ENCODE measurements at regions not wholly inside any gene's neighbourhood (a gene's known extent, or its start where the extent isn't known, plus 50 kb on each side); places are given as distances from the start of the nearest gene placed in this dataset.
"Not testable (repeated sequence)": the region's sequence is repeated elsewhere in the genome, so short reads cannot be mapped to it uniquely, and the experiment has no call there.

GRCh38 chr2:122352151-122352550 is 596.7 kb downstream of the TSN start:
- H3K4me1 ChIP-seq (ENCODE audit: control insufficient read depth in 3 of 3, insufficient read depth in 3 of 3, low read length in 3 of 3); H3K27ac ChIP-seq (ENCODE audit: low read depth, low read length); H3K27me3 ChIP-seq (ENCODE audit: control insufficient read depth in 3 of 3, insufficient read depth in 3 of 3, low read length in 3 of 3); H3K4me3 ChIP-seq (ENCODE audit: low read length in 3 of 3); H3K9ac ChIP-seq (ENCODE audit: low read depth in 1 of 3, low read length in 3 of 3); H3K36me3 ChIP-seq (ENCODE audit: control insufficient read depth in 3 of 3, insufficient read depth in 3 of 3, low read length in 3 of 3); H3K9me3 ChIP-seq (ENCODE audit: control insufficient read depth in 3 of 3, low read length in 3 of 3): not testable (repeated sequence)

- H3K27me3 ChIP-seq (ENCODE audit: control insufficient read depth in 3 of 3, insufficient read depth in 3 of 3, low read length in 3 of 3), result no peaks in the 10 kb centered on the region
- no peak overlapping the region for H3K9ac ChIP-seq (ENCODE audit: low read depth in 1 of 3, low read length in 3 of 3)
- no peak overlapping the region for H3K4me3 ChIP-seq (ENCODE audit: low read length in 3 of 3)
- no peak overlapping the region for H3K27ac ChIP-seq (ENCODE audit: low read depth, low read length)
- H3K36me3 ChIP-seq (ENCODE audit: control insufficient read depth in 3 of 3, insufficient read depth in 3 of 3, low read length in 3 of 3), result no peaks in the 10 kb centered on the region
- no peaks in the 10 kb centered on the region for H3K4me1 ChIP-seq (ENCODE audit: control insufficient read depth in 3 of 3, insufficient read depth in 3 of 3, low read length in 3 of 3)
- H3K9me3 ChIP-seq (ENCODE audit: control insufficient read depth in 3 of 3, low read length in 3 of 3), result no peaks in the 10 kb centered on the region
Observed at GRCh38 chr2:122357998-122358397, 602.5 kb downstream of the TSN start.

DNA sequence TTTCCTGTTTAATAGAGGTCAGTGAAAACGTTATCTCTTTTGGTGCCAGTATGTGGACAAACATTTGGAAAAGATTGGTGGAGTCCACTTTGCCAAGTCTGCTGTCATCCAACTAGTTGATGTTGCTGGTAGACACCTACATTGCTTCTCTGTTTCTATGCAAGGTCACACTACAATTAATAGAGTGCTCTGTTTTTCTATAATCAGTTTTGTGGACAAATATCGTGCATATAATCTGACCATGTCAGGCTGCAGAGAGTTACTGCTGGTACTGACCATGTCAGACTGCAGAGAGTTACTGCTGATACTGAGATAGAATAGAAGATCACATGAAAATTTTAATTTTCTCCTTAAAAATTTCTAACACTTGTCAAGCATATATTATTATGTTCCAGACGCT is 603.3 kb downstream of the TSN start:
- Histone ChIP-seq H3K27me3 (ENCODE audit: control insufficient read depth in 3 of 3, insufficient read depth in 3 of 3, low read length in 3 of 3) (no peaks in the 10 kb centered on the region), H3K4me3 (ENCODE audit: low read length in 3 of 3) (no peak overlapping the region), H3K4me1 (ENCODE audit: control insufficient read depth in 3 of 3, insufficient read depth in 3 of 3, low read length in 3 of 3) (no peaks in the 10 kb centered on the region)

GRCh38 chr2:122363885-122364284 is 608.4 kb downstream of the TSN start:
- Histone ChIP-seq H3K9me3 (ENCODE audit: control insufficient read depth in 3 of 3, low read length in 3 of 3) (no peaks in the 10 kb centered on the region), H3K4me3 (ENCODE audit: low read length in 3 of 3) (no peak overlapping the region), H3K4me1 (ENCODE audit: control insufficient read depth in 3 of 3, insufficient read depth in 3 of 3, low read length in 3 of 3) (no peaks in the 10 kb centered on the region), H3K27me3 (ENCODE audit: control insufficient read depth in 3 of 3, insufficient read depth in 3 of 3, low read length in 3 of 3) (no peaks in the 10 kb centered on the region), H3K36me3 (ENCODE audit: control insufficient read depth in 3 of 3, insufficient read depth in 3 of 3, low read length in 3 of 3) (no peaks in the 10 kb centered on the region), H3K27ac (ENCODE audit: low read depth, low read length) (no peak overlapping the region), H3K9ac (ENCODE audit: low read depth in 1 of 3, low read length in 3 of 3) (no peak overlapping the region)

More for the DNA sequence above, 603.3 kb downstream of the TSN start:
- Histone ChIP-seq H3K9ac (ENCODE audit: low read depth in 1 of 3, low read length in 3 of 3) (no peak overlapping the region), H3K9me3 (ENCODE audit: control insufficient read depth in 3 of 3, low read length in 3 of 3) (no peaks in the 10 kb centered on the region), H3K27ac (ENCODE audit: low read depth, low read length) (no peak overlapping the region), H3K36me3 (ENCODE audit: control insufficient read depth in 3 of 3, insufficient read depth in 3 of 3, low read length in 3 of 3) (no peaks in the 10 kb centered on the region)

DNA sequence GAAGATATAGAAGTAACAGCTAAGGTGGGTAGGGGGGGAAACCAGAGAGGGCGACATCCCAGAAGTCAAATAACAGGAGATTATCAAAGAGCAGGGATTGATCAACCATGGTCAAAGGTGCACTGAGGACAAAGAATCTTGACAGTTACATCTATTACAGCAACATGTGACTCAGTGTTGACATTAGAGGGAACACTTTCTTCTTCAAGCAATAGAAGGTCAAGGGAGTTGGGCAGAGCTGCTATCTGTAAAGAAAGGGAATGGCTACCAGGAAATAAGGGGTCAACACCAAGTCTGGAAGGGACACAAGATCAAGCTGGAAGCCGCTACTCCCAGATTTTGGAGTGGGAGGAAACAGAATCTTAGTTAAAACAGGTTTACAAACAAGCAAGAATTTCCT is 611.0 kb downstream of the TSN start:
- H3K36me3 ChIP-seq (ENCODE audit: control insufficient read depth in 3 of 3, insufficient read depth in 3 of 3, low read length in 3 of 3), result no peaks in the 10 kb centered on the region

DNA sequence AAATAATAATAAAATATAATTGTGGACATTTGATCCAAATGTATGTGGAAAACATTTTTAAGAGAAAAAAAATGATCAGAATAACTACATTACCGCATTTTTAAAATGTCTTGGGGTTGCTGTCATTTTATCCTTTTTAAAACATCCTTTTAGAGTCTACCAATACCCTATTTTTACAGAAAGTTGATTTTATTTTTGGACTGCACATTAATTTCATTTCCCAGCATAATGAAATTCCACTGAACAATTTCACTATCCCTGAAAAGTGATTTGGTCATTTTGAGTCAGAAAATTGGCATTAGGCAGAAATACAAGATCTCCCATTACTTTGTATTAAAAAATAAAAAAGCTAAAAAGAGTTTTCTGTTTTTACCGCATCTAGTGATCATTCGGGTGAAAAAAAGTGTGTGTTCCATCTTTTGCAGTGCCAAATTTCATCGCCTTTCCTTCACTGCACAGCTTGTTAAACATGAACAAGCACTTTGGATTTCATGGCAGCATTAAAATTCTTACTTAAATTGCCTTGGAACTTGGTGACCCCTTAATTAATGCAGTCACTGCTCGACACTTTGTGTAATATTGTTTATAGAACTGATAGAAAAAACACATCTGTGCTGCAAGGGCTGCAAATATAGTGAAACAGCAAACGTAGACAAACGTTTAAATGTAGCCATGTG is 611.7 kb downstream of the TSN start:
- Histone ChIP-seq H3K9me3 (ENCODE audit: control insufficient read depth in 3 of 3, low read length in 3 of 3) (no peaks in the 10 kb centered on the region), H3K27me3 (ENCODE audit: control insufficient read depth in 3 of 3, insufficient read depth in 3 of 3, low read length in 3 of 3) (no peaks in the 10 kb centered on the region), H3K27ac (ENCODE audit: low read depth, low read length) (no peak overlapping the region), H3K4me3 (ENCODE audit: low read length in 3 of 3) (no peak overlapping the region), H3K9ac (ENCODE audit: low read depth in 1 of 3, low read length in 3 of 3) (no peak overlapping the region), H3K4me1 (ENCODE audit: control insufficient read depth in 3 of 3, insufficient read depth in 3 of 3, low read length in 3 of 3) (no peaks in the 10 kb centered on the region), H3K36me3 (ENCODE audit: control insufficient read depth in 3 of 3, insufficient read depth in 3 of 3, low read length in 3 of 3) (no peaks in the 10 kb centered on the region)

More for the DNA sequence above, 611.0 kb downstream of the TSN start:
- H3K4me3 ChIP-seq (ENCODE audit: low read length in 3 of 3), result no peak overlapping the region
- H3K4me1 ChIP-seq (ENCODE audit: control insufficient read depth in 3 of 3, insufficient read depth in 3 of 3, low read length in 3 of 3), result no peaks in the 10 kb centered on the region
- no peak overlapping the region for H3K9ac ChIP-seq (ENCODE audit: low read depth in 1 of 3, low read length in 3 of 3)
- no peaks in the 10 kb centered on the region for H3K9me3 ChIP-seq (ENCODE audit: control insufficient read depth in 3 of 3, low read length in 3 of 3)
- H3K27me3 ChIP-seq (ENCODE audit: control insufficient read depth in 3 of 3, insufficient read depth in 3 of 3, low read length in 3 of 3), result no peaks in the 10 kb centered on the region
- no peak overlapping the region for H3K27ac ChIP-seq (ENCODE audit: low read depth, low read length)

- Histone ChIP-seq H3K27ac (ENCODE audit: low read depth, low read length) (no peak overlapping the region), H3K9ac (ENCODE audit: low read depth in 1 of 3, low read length in 3 of 3) (no peak overlapping the region), H3K4me1 (ENCODE audit: control insufficient read depth in 3 of 3, insufficient read depth in 3 of 3, low read length in 3 of 3) (no peaks in the 10 kb centered on the region), H3K4me3 (ENCODE audit: low read length in 3 of 3) (no peak overlapping the region), H3K36me3 (ENCODE audit: control insufficient read depth in 3 of 3, insufficient read depth in 3 of 3, low read length in 3 of 3) (no peaks in the 10 kb centered on the region), H3K9me3 (ENCODE audit: control insufficient read depth in 3 of 3, low read length in 3 of 3) (no peaks in the 10 kb centered on the region), H3K27me3 (ENCODE audit: control insufficient read depth in 3 of 3, insufficient read depth in 3 of 3, low read length in 3 of 3) (no peaks in the 10 kb centered on the region)
Observed at GRCh38 chr2:122367646-122368010, 612.2 kb downstream of the TSN start.

DNA sequence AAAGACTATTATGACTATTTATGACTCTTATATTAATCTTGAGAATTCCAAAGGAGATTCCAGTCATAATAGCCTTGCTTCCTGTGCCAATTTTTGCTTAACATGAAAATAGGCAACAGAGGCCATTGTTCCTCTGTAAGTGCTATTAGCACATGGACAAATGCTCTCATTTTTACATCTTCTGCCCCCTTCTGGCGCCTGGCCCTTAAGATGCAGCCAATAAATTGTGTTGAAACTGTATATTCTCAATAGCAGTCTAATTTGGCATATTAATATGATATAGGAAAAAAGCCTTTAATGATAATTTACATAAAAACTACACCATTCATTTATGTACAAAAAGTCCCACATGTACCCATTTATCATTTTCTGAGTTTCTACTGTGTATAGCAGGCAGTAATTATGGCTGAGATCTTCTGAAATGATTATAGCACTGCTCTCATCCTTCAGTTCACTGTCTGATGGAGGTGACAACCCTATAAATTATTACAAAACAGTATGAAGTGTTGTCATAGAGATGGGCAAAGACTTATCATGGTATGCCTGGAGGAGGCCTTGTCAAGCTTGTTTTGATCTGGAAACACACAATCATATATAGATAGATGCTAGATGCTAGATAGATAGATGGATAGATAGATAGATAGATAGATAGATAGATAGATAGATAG is 613.3 kb downstream of the TSN start:
- Histone ChIP-seq H3K4me3 (ENCODE audit: low read length in 3 of 3) (no peak overlapping the region), H3K4me1 (ENCODE audit: control insufficient read depth in 3 of 3, insufficient read depth in 3 of 3, low read length in 3 of 3) (no peaks in the 10 kb centered on the region), H3K36me3 (ENCODE audit: control insufficient read depth in 3 of 3, insufficient read depth in 3 of 3, low read length in 3 of 3) (no peaks in the 10 kb centered on the region), H3K9me3 (ENCODE audit: control insufficient read depth in 3 of 3, low read length in 3 of 3) (no peaks in the 10 kb centered on the region), H3K27me3 (ENCODE audit: control insufficient read depth in 3 of 3, insufficient read depth in 3 of 3, low read length in 3 of 3) (no peaks in the 10 kb centered on the region), H3K27ac (ENCODE audit: low read depth, low read length) (no peak overlapping the region), H3K9ac (ENCODE audit: low read depth in 1 of 3, low read length in 3 of 3) (no peak overlapping the region)

DNA sequence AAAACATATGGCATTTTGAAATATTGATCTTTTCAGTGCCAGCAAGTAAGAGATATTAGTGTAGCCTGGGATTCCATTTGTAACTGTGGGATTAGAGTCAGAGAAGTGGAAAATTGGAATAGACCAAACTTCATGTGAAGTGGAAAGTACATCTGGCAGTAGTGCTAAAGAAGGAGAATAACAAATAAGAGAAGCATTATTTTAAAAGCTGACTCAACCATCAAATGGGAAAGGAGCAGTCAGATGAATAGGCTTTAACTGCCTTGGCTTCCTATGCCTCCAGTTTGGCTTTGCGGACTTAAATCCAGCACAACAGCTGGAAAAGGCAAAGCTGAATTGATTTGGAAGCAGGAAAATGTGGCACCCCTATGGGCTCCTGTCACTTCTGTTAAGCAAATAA is 623.1 kb downstream of the TSN start:
- Histone ChIP-seq H3K4me3 (ENCODE audit: low read length in 3 of 3) (no peak overlapping the region), H3K27me3 (ENCODE audit: control insufficient read depth in 3 of 3, insufficient read depth in 3 of 3, low read length in 3 of 3) (no peaks in the 10 kb centered on the region), H3K4me1 (ENCODE audit: control insufficient read depth in 3 of 3, insufficient read depth in 3 of 3, low read length in 3 of 3) (no peaks in the 10 kb centered on the region), H3K27ac (ENCODE audit: low read depth, low read length) (no peak overlapping the region), H3K9ac (ENCODE audit: low read depth in 1 of 3, low read length in 3 of 3) (no peak overlapping the region), H3K9me3 (ENCODE audit: control insufficient read depth in 3 of 3, low read length in 3 of 3) (peaks cover 0 to 4% (median 0%) of the 10 kb centered on the region in 3 donors), H3K36me3 (ENCODE audit: control insufficient read depth in 3 of 3, insufficient read depth in 3 of 3, low read length in 3 of 3) (no peaks in the 10 kb centered on the region)

DNA sequence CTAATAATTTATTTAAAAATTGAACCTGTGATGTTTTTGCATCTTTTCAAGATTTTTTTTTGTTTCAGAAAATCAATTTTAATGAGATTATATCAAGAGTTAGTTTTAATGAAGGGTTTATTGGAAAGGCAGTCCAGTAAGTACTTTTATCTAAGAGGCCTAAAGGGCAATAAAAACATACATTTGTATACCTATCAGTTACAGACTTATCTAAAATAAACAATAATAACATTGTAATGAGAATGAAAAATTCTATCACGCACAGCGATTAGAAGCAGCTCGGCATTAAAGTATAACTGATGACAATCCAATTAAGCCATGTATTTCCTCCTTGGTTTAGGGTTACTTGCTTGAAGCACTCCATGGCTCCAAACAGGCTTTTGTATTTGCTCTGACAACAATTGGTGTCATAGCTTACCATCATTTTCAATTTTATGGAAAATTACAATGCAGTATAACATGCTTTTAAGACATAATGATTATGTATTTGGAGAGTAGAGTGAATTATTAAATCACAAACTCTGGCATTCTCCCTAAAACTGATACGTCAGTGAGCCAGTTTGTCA is 629.4 kb downstream of the TSN start:
- Histone ChIP-seq H3K27ac (ENCODE audit: low read depth, low read length) (no peak overlapping the region), H3K4me1 (ENCODE audit: control insufficient read depth in 3 of 3, insufficient read depth in 3 of 3, low read length in 3 of 3) (no peaks in the 10 kb centered on the region), H3K27me3 (ENCODE audit: control insufficient read depth in 3 of 3, insufficient read depth in 3 of 3, low read length in 3 of 3) (no peaks in the 10 kb centered on the region), H3K9me3 (ENCODE audit: control insufficient read depth in 3 of 3, low read length in 3 of 3) (peaks cover 0 to 5% (median 3%) of the 10 kb centered on the region in 3 donors), H3K4me3 (ENCODE audit: low read length in 3 of 3) (no peak overlapping the region), H3K9ac (ENCODE audit: low read depth in 1 of 3, low read length in 3 of 3) (no peak overlapping the region), H3K36me3 (ENCODE audit: control insufficient read depth in 3 of 3, insufficient read depth in 3 of 3, low read length in 3 of 3) (no peaks in the 10 kb centered on the region)

All from skeletal muscle tissue (tissue), 3 donors.